ENCODE measurements at regions not wholly inside any gene's neighbourhood (a gene's known extent, or its start where the extent isn't known, plus 50 kb on each side); places are given as distances from the start of the nearest gene placed in this dataset.
"Not testable (repeated sequence)": the region's sequence is repeated elsewhere in the genome, so short reads cannot be mapped to it uniquely, and the experiment has no call there.

DNA sequence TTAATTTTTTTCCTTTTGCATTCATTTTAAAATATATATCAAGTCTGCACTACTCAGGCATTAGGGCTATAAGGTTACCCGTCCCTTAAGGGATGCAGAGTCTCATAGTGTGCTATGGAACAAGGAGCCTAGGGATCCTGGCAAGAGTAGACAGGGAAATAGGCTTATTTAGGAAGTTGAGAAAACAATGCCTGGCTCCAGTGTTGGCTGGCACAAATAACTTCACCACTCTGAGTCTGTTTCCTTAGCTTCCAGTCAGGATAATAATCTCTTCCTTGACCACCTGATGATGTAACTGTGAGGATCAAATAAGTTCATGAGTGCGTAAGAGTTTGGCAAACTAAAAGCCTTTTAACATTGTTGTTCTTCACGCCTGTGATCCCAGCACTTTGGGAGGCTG lies 540.8 kb upstream of the IL12A start:
- no peak for DNase-seq

- no peak for DNase-seq
These were observed 539.7 kb upstream of the IL12A start for GRCh38 chr3:159448902-159449301.

DNA sequence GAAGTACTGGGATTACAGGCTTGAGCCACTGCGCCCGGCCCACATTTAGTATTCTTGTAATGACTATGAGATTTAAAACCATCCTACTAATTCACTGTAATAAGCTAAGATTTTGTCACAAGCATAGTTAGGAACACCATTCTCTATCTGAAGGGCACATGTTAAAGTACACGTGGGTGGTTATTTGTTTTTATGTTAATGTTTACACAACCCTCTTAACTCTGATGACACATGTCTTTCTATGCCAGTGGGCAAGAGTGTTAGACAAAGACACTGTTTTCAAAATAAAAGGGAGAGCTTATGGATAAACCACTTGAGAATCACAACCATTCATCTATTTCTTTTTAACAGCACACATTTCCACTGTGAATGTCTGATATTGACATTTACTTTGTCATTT lies 537.6 kb upstream of the IL12A start:
- DNase-seq: no peak

DNA sequence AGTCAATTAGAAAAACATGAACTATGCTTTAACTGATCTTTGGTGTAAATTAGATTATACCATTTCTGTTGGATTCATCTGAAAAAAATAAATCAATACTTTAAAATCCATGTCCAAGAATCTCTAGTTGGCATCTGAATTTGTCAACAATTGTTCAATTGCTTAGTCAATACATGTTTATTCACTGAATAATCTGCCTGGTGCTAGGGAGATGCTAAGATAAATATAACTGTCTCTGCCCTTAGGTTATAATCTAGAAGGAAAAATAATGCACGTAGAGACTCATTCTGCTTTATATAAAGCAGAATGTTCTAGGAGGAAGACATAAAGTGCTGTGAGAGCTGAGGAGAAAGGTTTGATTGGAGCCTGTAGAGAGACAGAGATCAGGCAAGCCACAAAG lies 537.2 kb upstream of the IL12A start:
- DNase-seq: no peak

DNA sequence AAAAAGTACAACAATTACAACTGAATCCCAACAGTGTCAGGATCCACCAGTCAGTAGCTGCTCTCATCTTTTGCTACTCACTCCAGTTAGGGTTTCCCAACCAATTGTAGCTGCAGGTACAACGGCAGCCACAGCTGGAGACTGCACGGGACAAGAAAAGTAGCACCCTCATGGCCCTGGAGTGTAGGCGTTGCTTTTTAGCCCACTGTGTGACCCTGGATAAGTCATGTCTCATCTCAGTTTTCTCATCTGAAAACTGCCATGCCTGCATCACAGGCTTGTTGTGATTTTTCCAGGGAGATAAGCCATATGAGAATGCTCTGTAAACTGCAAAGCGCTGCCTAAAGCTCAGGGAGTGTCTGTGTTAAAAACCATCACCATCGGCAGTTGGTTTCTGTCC lies 535.6 kb upstream of the IL12A start:
- no peak for DNase-seq

DNA sequence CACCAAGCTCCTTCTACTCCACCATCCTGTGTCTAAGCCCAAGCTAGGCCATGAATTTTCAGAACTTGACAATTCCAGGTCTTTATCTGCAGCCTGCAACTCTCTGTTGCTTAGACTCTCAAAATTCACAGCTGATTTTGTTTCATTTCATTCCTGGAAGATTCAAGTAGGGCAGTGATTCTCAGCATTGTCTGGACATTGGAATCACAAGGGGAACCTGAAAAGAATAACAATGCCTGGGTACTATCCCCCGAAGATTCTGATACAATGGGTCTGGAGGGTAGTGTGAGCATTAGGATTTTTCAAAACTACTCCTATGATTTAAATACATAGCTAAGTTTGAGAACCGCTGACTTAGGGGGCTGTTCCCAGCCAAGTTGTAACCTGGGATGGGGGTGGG lies 534.7 kb upstream of the IL12A start:
- DNase-seq: no peak

- DNase-seq: no peak
These were observed 532.9 kb upstream of the IL12A start for GRCh38 chr3:159455741-159456181.

- DNase-seq: no peak
These were observed 530.6 kb upstream of the IL12A start for GRCh38 chr3:159458010-159458409.

DNA sequence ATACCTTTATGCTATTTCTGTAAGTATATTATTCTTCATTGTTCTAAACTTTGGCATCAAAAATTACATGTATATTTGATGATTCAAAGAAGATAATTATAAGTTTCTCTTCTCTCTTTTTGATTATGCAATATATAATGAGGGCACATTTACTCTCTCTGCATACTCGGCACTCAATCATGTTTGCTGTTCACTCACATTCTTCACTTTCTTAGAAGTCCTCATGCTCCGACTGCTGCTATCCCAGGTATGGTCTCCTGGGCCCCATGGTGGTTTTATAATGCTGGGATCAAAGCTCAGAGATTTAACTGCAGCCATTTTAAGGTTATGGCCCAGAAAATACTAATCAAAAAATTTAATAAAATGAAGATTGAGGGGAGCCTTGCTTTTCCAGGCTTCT lies 529.7 kb upstream of the IL12A start:
- DNase-seq: no peak

GRCh38 chr3:159472611-159473010 lies 516.0 kb upstream of the IL12A start:
- no peak for DNase-seq

GRCh38 chr3:159473206-159473605 lies 515.4 kb upstream of the IL12A start:
- DNase-seq: no peak

GRCh38 chr3:159480046-159480445 lies 508.6 kb upstream of the IL12A start:
- no peak for DNase-seq

DNA sequence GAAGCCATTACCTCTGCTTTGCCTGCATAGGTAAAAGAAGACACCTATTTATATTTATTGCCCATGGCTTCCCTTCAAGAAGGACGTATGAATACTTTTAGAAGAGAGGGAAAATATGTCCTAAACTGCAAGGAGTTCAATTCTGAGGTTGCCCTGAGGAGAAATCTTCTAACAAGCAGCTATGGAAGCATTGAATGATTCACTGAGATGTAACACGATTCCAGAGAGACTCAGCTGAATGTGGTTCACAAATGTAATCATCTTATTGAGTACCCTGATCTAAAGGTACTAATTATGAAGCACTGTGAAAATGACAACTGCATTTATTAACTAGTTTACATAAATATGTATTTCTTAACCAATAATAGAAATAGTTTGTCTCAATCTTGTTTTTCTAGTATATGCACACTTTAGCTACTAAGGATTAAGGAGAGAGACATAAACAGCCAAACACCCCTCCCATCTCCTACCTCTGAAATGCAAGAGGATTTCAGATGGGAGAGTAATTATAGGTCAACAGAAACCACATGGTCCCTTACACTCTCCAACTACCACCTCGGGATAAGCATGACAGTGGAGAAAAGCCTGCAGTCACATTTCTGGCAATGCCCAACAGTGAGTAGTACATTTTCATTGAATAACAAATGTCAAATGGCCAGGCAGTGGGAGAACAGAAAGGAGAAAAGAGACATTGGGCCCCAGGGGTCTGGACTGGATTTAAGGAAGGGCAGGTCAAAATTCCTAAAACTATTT lies 506.2 kb upstream of the IL12A start:
- DNase-seq: no peak

DNA sequence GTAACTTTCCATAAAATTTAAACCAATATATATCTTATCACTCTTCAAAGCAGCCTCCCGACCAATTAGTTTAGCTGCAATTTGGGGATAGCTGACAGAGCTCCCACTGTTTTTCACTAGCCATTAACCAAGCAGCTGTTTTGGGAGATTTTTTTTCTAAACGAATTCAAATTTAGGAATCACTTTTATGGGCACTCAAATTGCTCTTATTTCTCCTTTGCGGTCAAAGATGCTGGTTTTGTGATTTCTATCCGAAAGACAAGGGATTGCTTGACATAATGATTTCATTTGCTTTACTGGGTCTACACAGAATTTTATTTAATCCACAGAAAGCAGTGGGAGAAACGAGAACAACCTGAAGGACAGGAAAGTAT lies 505.7 kb upstream of the IL12A start:
- no peak for DNase-seq

DNA sequence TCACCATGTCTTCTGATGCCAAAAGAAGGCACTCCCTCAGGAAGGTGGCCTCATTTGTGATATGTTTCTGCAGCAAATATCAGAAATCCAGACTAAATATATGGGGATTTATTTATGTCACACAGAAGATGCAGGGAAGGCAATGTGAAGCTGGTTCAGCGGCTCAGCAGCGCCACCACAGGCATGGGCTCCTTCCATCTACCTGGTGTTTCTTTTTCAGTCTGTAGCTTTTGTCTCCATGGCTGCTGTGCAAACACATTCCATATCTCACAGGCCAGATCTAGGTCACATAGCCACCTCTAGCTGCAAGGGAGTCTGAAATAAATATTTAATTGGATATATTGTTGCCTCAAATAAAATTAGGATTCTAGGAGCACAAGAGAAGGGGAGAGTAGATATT lies 502.1 kb upstream of the IL12A start:
- DNase-seq: no peak

GRCh38 chr3:159487304-159487703 lies 501.3 kb upstream of the IL12A start:
- DNase-seq: no peak

DNA sequence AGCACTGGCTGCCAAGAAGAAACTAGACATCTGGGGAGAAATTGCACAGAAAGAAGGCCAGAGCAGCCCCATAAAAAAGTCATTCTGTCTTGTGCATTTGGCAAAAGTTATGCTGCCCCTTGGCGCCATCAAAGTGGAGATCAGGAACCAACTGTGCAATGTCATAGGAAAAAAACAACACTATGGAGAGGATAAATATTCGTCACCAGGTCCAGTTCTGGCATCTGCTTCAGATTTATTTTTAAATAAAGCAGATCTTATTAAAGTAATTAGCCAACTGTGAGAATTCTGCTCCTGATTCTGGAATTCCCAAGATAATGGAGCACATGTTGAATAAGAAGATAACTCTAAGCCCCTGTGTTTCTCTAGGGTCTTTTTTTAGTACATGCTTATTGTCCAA lies 500.0 kb upstream of the IL12A start:
- no peak for DNase-seq

GRCh38 chr3:159497361-159497760 lies 491.3 kb upstream of the IL12A start:
- DNase-seq: no peak

- DNase-seq: no peak
These were observed 489.4 kb upstream of the IL12A start for GRCh38 chr3:159499031-159499793.

- DNase-seq: no peak
These were observed 487.6 kb upstream of the IL12A start for GRCh38 chr3:159501029-159501428.

DNA sequence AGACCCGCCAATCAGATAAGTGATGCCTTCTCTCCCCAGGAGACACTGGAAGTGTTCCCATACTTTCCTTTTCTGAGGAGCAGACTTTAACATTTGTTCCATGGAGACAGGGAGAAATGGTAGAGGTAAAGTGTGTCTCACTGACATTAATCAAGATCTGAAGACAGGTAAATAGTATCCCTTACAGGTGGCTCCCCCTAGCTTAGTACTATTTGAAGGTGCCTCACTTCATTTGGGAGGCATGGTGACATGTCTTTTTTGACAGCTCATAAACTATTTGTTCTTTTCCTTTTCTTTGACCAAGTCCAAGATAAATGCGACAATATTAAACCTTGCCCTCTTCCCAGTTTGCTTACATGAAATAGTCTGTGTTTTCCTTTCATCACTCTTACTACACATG lies 485.6 kb upstream of the IL12A start:
- no peak for DNase-seq

DNA sequence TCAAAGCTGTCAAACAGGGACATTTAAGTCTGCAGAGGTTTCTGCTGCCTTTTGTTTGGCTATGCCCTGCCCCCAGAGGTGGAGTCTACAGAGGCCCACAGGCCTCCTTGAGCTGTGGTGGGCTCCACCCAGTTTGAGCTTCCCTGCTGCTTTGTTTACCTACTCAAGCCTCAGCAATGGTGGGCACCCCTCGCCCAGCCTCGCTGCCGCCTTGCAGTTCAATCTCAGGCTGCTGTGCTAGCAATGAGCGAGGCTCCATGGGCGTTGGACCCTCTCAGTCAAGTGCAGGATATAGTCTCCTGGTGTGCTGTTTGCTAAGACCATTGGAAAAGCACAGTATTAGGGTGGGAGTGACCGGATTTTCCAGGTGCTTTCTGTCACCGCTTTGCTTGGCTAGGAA lies 477.6 kb upstream of the IL12A start:
- DNase-seq: not testable (repeated sequence)

GRCh38 chr3:159513444-159513843 lies 475.2 kb upstream of the IL12A start:
- no peak for DNase-seq
